Endothelial cell (in vitro differentiated cells): ENCODE measurements at regions not wholly inside any gene's neighbourhood (a gene's known extent, or its start where the extent isn't known, plus 50 kb on each side); places are given as distances from the start of the nearest gene placed in this dataset.

Experiments
- DNase-seq: peaks from one replicate; pipeline ENCODE4 v3.0.0; 2021; ENCODE audit warnings: low spot score
- H3K27ac Mint-ChIP-seq: one replicate; pipeline ENCODE4 v1.8.0; 2021; ENCODE audit warnings: mixed read lengths, inconsistent platforms; ENCODE audit not compliant: unreplicated experiment
- H3K27me3 Mint-ChIP-seq: one replicate; pipeline ENCODE4 v1.8.0; 2021; ENCODE audit warnings: mild to moderate bottlenecking, moderate library complexity, mixed read lengths, inconsistent platforms; ENCODE audit not compliant: unreplicated experiment
- H3K36me3 Mint-ChIP-seq: one replicate; pipeline ENCODE4 v1.8.0; 2021; ENCODE audit warnings: mild to moderate bottlenecking, low read depth, mixed read lengths, inconsistent platforms; ENCODE audit not compliant: unreplicated experiment
- H3K4me1 Mint-ChIP-seq: one replicate; pipeline ENCODE4 v1.8.0; 2021; ENCODE audit warnings: mild to moderate bottlenecking, mixed read lengths, inconsistent platforms; ENCODE audit not compliant: unreplicated experiment
- H3K4me3 Mint-ChIP-seq: one replicate; pipeline ENCODE4 v1.8.0; 2021; ENCODE audit warnings: mild to moderate bottlenecking, mixed read lengths, inconsistent platforms; ENCODE audit not compliant: unreplicated experiment
- H3K9me3 Mint-ChIP-seq: one replicate; pipeline ENCODE4 v1.8.0; 2021; ENCODE audit warnings: mixed read lengths, inconsistent platforms; ENCODE audit not compliant: unreplicated experiment
- CTCF ChIP-seq: fragments of 200-600 bp; sonication (generic); IDR thresholded peaks from one replicate; pipeline ENCODE4 v1.5.0; 2021; ENCODE audit warnings: antibody characterized with exemption; ENCODE audit not compliant: unreplicated experiment

GRCh38 chr4:66639361-66639760, 905.9 kb downstream of the CENPC start:
- Mint-ChIP-seq H3K4me1 (peaks cover 4% of the 10 kb centered on the region), H3K4me3 (no peak overlapping the region), H3K27me3 (no peaks in the 10 kb centered on the region), H3K9me3 (no peaks in the 10 kb centered on the region), H3K27ac (no peak overlapping the region), H3K36me3 (no peaks in the 10 kb centered on the region)
- no peak for TF ChIP-seq CTCF
- no peak for DNase-seq

- no peak overlapping the region for H3K27ac Mint-ChIP-seq
- H3K4me1 Mint-ChIP-seq, result peaks cover 4% of the 10 kb centered on the region
- DNase-seq, result no peak
Observed at GRCh38 chr4:66636349-66636748, 909.0 kb downstream of the CENPC start.

GRCh38 chr4:66633477-66633876, 911.8 kb downstream of the CENPC start:
- Mint-ChIP-seq H3K27me3 (no peaks in the 10 kb centered on the region), H3K4me1 (peaks cover 4% of the 10 kb centered on the region), H3K27ac (no peak overlapping the region), H3K4me3 (no peak overlapping the region), H3K9me3 (no peaks in the 10 kb centered on the region), H3K36me3 (no peaks in the 10 kb centered on the region)
- no peak for DNase-seq
- TF ChIP-seq CTCF, result no peak

More at GRCh38 chr4:66636349-66636748, 909.0 kb downstream of the CENPC start:
- H3K36me3 Mint-ChIP-seq, result no peaks in the 10 kb centered on the region
- H3K27me3 Mint-ChIP-seq, result no peaks in the 10 kb centered on the region
- H3K9me3 Mint-ChIP-seq, result no peaks in the 10 kb centered on the region
- no peak for TF ChIP-seq CTCF
- H3K4me3 Mint-ChIP-seq, result no peak overlapping the region

- H3K9me3 Mint-ChIP-seq, result no peaks in the 10 kb centered on the region
- no peak for DNase-seq
- no peak for TF ChIP-seq CTCF
- no peaks in the 10 kb centered on the region for H3K36me3 Mint-ChIP-seq
- no peaks in the 10 kb centered on the region for H3K27me3 Mint-ChIP-seq
- H3K4me3 Mint-ChIP-seq, result no peak overlapping the region
- no peaks in the 10 kb centered on the region for H3K4me1 Mint-ChIP-seq
- H3K27ac Mint-ChIP-seq, result no peak overlapping the region
Observed at GRCh38 chr4:66629927-66630326, 915.4 kb downstream of the CENPC start.

- no peak for DNase-seq
- H3K27me3 Mint-ChIP-seq, result no peaks in the 10 kb centered on the region
- no peak overlapping the region for H3K4me3 Mint-ChIP-seq
- no peaks in the 10 kb centered on the region for H3K9me3 Mint-ChIP-seq
- no peak overlapping the region for H3K27ac Mint-ChIP-seq
- no peaks in the 10 kb centered on the region for H3K4me1 Mint-ChIP-seq
- no peaks in the 10 kb centered on the region for H3K36me3 Mint-ChIP-seq
- TF ChIP-seq CTCF, result no peak
Observed at GRCh38 chr4:66628146-66628545, 917.2 kb downstream of the CENPC start.
